Activated CD8-positive, alpha-beta T cell treated with anti-CD3 and anti-CD28 coated beads for 36 hours (primary cell): ENCODE measurements at regions not wholly inside any gene's neighbourhood (a gene's known extent, or its start where the extent isn't known, plus 50 kb on each side); places are given as distances from the start of the nearest gene placed in this dataset.
"Not testable (repeated sequence)": the region's sequence is repeated elsewhere in the genome, so short reads cannot be mapped to it uniquely, and the experiment has no call there.

ENCODE experiments used
- ATAC-seq: fragments of 200-7000 bp; cut with Tn5 transposase; one replicate; pipeline ENCODE4 v1.10.0; 2021; ENCODE audit warnings: mild to moderate bottlenecking, moderate library complexity
- CTCF ChIA-PET: fragments of 350-600 bp; sonication (Branson Sonifier 250); formaldehyde crosslinking; loops from one replicate; lab custom pipeline; 2021; ENCODE audit warnings: antibody characterized with exemption; lab: Charles Lee
- POLR2A ChIA-PET: fragments of 350-600 bp; sonication (Branson Sonifier 250); formaldehyde crosslinking; loops from one replicate; lab custom pipeline; 2021; ENCODE audit warnings: antibody characterized with exemption; lab: Charles Lee
- DNase-seq: peaks from one replicate; pipeline ENCODE4 v3.0.0-alpha.2; 2020
- H3K27ac Mint-ChIP-seq: one replicate; pipeline ENCODE4 v1.8.0; 2021; ENCODE audit warnings: mild to moderate bottlenecking, mixed read lengths
- H3K27me3 Mint-ChIP-seq: one replicate; pipeline ENCODE4 v1.8.0; 2021; ENCODE audit warnings: mixed read lengths
- H3K36me3 Mint-ChIP-seq: one replicate; pipeline ENCODE4 v1.8.0; 2021; ENCODE audit warnings: low read depth, mixed read lengths
- H3K4me1 Mint-ChIP-seq: one replicate; pipeline ENCODE4 v1.8.0; 2021; ENCODE audit warnings: low read depth, mixed read lengths
- H3K4me3 Mint-ChIP-seq: one replicate; pipeline ENCODE4 v1.8.0; 2021; ENCODE audit warnings: mild to moderate bottlenecking, moderate library complexity, mixed read lengths
- H3K9me3 Mint-ChIP-seq: one replicate; pipeline ENCODE4 v1.8.0; 2021; ENCODE audit warnings: mixed read lengths
- CTCF ChIP-seq: fragments of 200-600 bp; IDR thresholded peaks from one replicate; pipeline ENCODE4 v1.8.0; 2022; ENCODE audit warnings: antibody characterized with exemption, mild to moderate bottlenecking
- intact Hi-C: fragments of 100-400 bp; cut with micrococcal nuclease; formaldehyde crosslinking; loops from one replicate; pipeline ENCODE4 v1.10.0; 2022

DNA sequence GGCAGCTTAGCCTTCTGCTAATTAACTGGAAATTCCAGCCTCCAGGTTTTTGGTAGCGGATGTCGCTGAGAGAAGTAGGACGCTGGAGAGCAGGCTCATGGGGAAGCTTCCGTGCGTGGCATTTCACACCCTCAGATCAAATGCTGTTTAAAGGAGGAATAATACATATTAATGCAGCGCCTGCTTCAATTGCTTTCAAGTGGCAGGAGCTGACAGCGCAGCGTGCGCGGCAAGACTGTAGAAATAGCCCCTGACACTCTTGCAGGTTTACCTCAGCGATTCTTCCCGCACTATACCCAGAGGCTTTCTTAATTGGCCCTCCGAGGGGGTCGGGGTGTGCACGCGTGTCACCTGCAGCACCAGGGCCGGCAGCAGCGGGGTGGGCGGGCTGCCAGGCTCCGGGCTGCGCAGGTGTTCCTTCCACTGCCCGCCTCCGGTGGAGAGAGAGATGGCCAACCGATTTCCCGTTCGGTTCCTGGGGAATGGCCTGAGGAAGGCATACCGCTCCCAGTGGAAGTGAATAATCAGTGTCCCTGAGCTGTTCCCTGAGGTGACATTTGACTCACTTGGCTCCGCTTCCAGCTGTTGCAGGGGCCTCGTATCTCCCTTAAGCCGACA is 427.9 kb downstream of the KCTD16 start:
- TF ChIP-seq CTCF, result no peak
- ATAC-seq (no peak), DNase-seq (no peak)
- intact Hi-C loops, result no loop called here
- Mint-ChIP-seq H3K27ac (no peak overlapping the region), H3K36me3 (no peaks in the 10 kb centered on the region), H3K4me1 (no peaks in the 10 kb centered on the region), H3K9me3 (peaks cover 3% of the 10 kb centered on the region), H3K27me3 (peaks cover 4% of the 10 kb centered on the region), H3K4me3 (no peak overlapping the region)
- ChIA-PET CTCF (no interaction called here), POLR2A (no interaction called here)

DNA sequence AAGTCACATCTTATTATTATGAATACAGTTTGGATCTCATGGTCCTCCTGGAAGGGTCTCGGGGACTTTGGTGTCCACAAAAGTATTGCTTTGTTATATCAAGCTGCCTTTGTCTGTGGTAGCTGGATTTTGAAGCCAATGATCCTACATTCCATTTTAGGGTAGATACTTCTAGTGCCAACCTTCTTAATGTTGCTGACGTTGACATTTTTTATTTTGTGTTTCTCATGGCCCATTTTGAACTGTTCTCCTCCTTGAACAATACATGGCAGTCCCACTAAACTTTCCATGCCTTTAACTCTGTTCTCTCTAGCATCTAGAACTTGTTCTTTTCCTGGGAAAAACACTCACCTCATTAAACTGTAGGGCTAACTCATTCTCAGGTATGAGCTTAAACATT is 425.8 kb downstream of the KCTD16 start:
- Mint-ChIP-seq H3K27ac (no peak overlapping the region), H3K36me3 (no peaks in the 10 kb centered on the region), H3K9me3 (peaks cover 3% of the 10 kb centered on the region), H3K27me3 (peaks cover 4% of the 10 kb centered on the region), H3K4me1 (no peaks in the 10 kb centered on the region), H3K4me3 (no peak overlapping the region)
- no peak for DNase-seq
- ATAC-seq, result no peak
- POLR2A ChIA-PET, result no interaction called here
- intact Hi-C loops, result no loop called here
- CTCF ChIA-PET, result no interaction called here
- TF ChIP-seq CTCF, result no peak

GRCh38 chr5:144594919-144595318 is 424.2 kb downstream of the KCTD16 start:
- DNase-seq, result no peak
- H3K4me3 Mint-ChIP-seq, result no peak overlapping the region
- ChIA-PET CTCF (no interaction called here), POLR2A (no interaction called here)
- no peak for ATAC-seq
- H3K27me3 Mint-ChIP-seq, result peaks cover 4% of the 10 kb centered on the region
- no peak overlapping the region for H3K27ac Mint-ChIP-seq
- H3K9me3 Mint-ChIP-seq, result peaks cover 3% of the 10 kb centered on the region
- H3K36me3 Mint-ChIP-seq, result no peaks in the 10 kb centered on the region
- TF ChIP-seq CTCF, result no peak
- no peaks in the 10 kb centered on the region for H3K4me1 Mint-ChIP-seq
- intact Hi-C loops, result no loop called here

DNA sequence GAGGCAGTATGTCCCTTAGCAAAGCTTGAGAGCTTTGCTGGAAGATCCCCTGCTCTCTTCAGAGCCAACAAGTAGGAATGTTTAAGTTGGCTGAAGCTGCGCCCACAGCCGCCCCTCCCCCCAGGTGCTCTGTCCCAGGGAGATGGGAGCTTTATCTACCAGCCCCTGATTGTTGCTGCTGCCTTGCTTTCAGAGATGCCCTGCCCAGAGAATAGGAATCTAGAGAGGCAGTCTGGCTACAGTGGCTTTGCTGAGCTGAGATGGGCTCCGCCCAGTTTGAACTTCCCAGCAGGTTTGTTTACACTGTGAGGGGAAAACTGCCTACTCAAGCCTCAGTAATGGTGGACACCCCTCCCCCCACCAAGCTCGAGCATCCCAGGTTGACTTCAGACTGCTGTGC is 423.6 kb downstream of the KCTD16 start:
- H3K27ac Mint-ChIP-seq, CTCF ChIA-PET, POLR2A ChIA-PET, DNase-seq, H3K36me3 Mint-ChIP-seq, ATAC-seq, H3K4me1 Mint-ChIP-seq, H3K27me3 Mint-ChIP-seq, intact Hi-C loops, H3K9me3 Mint-ChIP-seq, H3K4me3 Mint-ChIP-seq: not testable (repeated sequence)

- no peaks in the 10 kb centered on the region for H3K27me3 Mint-ChIP-seq
- TF ChIP-seq CTCF, result no peak
- H3K4me3 Mint-ChIP-seq, result no peak overlapping the region
- H3K36me3 Mint-ChIP-seq, result no peaks in the 10 kb centered on the region
- intact Hi-C loops, result no loop called here
- DNase-seq (no peak), ATAC-seq (no peak)
- ChIA-PET POLR2A (no interaction called here), CTCF (no interaction called here)
- no peak overlapping the region for H3K27ac Mint-ChIP-seq
- H3K9me3 Mint-ChIP-seq, result peaks cover 3% of the 10 kb centered on the region
- no peaks in the 10 kb centered on the region for H3K4me1 Mint-ChIP-seq
Observed at GRCh38 chr5:144585681-144586080, 415.0 kb downstream of the KCTD16 start.
